ENCODE measurements at regions not wholly inside any gene's neighbourhood (a gene's known extent, or its start where the extent isn't known, plus 50 kb on each side); places are given as distances from the start of the nearest gene placed in this dataset.

DNA sequence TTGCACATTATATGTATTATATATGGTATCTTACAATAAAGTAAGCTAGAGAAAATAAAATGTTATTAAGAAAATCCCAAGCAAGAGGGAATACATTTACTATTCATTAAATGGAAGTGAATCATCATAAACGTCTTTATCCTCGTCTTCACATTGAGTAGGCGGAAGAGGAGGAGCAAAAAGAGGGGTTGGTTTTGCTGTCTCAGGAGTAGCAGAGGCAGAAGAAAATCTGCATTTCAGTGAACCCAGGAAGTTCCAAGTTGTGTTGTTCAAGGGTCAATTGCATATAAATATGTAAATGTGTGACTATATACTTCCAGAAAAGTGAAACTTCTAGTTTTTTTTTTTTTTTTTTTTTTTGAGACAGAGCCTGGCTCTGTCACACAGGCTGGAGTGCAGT is 301.4 kb downstream of the TMA16 start:
- Histone ChIP-seq H2BK12ac (ENCODE audit: insufficient read length, low read depth, low read length) (no peak overlapping the region), H3K23me2 (ENCODE audit: insufficient read length, low read depth, low read length, poor library complexity, severe bottlenecking) (no peaks in the 10 kb centered on the region), H4K8ac (replicated peaks; ENCODE audit: insufficient read length, low read depth, low read length) (no peak overlapping the region), H2BK20ac (ENCODE audit: low read depth, low read length, poor library complexity, severe bottlenecking) (no peak overlapping the region), H3K9ac (ENCODE audit: extremely low read depth, insufficient read length, low read length) (no peak overlapping the region), H3K79me2 (ENCODE audit: insufficient read depth, low read length) (no peaks in the 10 kb centered on the region), H3K27ac (ENCODE audit: insufficient read length, low read depth, low read length) (no peak overlapping the region), H3K56ac (ENCODE audit: insufficient read length, low read depth, low read length) (no peak overlapping the region), H4K91ac (ENCODE audit: insufficient read length, low read depth, low read length) (no peak overlapping the region), H3K23ac (ENCODE audit: insufficient read length, low read depth, low read length) (no peak overlapping the region), H3K9me3 (ENCODE audit: control insufficient read depth, low read depth, low read length) (no peaks in the 10 kb centered on the region), H3K4ac (ENCODE audit: low read depth, low read length) (no peak overlapping the region), H2BK15ac (ENCODE audit: low read depth, low read length) (no peak overlapping the region), H4K5ac (ENCODE audit: insufficient read length, low read depth, low read length) (no peak overlapping the region), H3K4me1 (ENCODE audit: insufficient read depth, low read length) (no peaks in the 10 kb centered on the region), H3K27me3 (ENCODE audit: insufficient read depth, low read length) (no peaks in the 10 kb centered on the region), H2AFZ (ENCODE audit: low read length) (no peak overlapping the region), H3K14ac (ENCODE audit: insufficient read depth, low read length) (no peak overlapping the region), H2BK120ac (ENCODE audit: low read depth, low read length, poor library complexity, severe bottlenecking) (no peak overlapping the region), H3T11ph (ENCODE audit: low read length) (no peak overlapping the region), H3K79me1 (ENCODE audit: insufficient read depth, low read depth, low read length, poor library complexity, severe bottlenecking) (no peaks in the 10 kb centered on the region), H2BK5ac (ENCODE audit: insufficient read length, low read length) (no peak overlapping the region), H3K18ac (ENCODE audit: insufficient read length, low read depth, low read length) (no peak overlapping the region), H4K20me1 (ENCODE audit: control insufficient read depth, insufficient read depth, insufficient read length) (no peaks in the 10 kb centered on the region), H3K4me2 (ENCODE audit: insufficient read depth, insufficient read length, low read length) (no peak overlapping the region), H2AK5ac (ENCODE audit: insufficient read length, low read length) (no peak overlapping the region)
- Mint-ChIP-seq H3K27me3 (ENCODE audit: low read depth) (no peaks in the 10 kb centered on the region), H3K4me3 (no peak overlapping the region), H3K36me3 (ENCODE audit: insufficient read depth in 1 of 3, low read depth in 3 of 3) (no peaks in the 10 kb centered on the region), H3K27ac (no peak overlapping the region), H3K4me1 (no peaks in the 10 kb centered on the region), H3K9me3 (peaks cover 0 to 1% of the 10 kb centered on the region in 2 experiments; a peak in 1 of 5 replicates)
- no CpG with 5 or more reads among the region's 3 CpGs for WGBS (ENCODE audit: extremely low coverage, insufficient read length, low lambda C conversion rate)
- no peak for DNase-seq
- TF ChIP-seq, protein P1, sequence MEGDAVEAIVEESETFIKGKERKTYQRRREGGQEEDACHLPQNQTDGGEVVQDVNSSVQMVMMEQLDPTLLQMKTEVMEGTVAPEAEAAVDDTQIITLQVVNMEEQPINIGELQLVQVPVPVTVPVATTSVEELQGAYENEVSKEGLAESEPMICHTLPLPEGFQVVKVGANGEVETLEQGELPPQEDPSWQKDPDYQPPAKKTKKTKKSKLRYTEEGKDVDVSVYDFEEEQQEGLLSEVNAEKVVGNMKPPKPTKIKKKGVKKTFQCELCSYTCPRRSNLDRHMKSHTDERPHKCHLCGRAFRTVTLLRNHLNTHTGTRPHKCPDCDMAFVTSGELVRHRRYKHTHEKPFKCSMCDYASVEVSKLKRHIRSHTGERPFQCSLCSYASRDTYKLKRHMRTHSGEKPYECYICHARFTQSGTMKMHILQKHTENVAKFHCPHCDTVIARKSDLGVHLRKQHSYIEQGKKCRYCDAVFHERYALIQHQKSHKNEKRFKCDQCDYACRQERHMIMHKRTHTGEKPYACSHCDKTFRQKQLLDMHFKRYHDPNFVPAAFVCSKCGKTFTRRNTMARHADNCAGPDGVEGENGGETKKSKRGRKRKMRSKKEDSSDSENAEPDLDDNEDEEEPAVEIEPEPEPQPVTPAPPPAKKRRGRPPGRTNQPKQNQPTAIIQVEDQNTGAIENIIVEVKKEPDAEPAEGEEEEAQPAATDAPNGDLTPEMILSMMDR (conservative IDR thresholded peaks at IDR 0.05), result no peak
